SK-N-MC (cell line): ENCODE measurements at regions not wholly inside any gene's neighbourhood (a gene's known extent, or its start where the extent isn't known, plus 50 kb on each side); places are given as distances from the start of the nearest gene placed in this dataset.

Source experiments
- DNase-seq: peaks from one replicate; pipeline ENCODE4 v3.0.0-alpha.2; 2011; ENCODE audit warnings: low read depth, low spot score
- H3K27ac ChIP-seq: fragments of 200-600 bp; sonication (generic); 2 replicates; pipeline ENCODE4 v1.5.1; 2016; ENCODE audit warnings: mixed run types
- H3K36me3 ChIP-seq: fragments of 200-600 bp; sonication (generic); 2 replicates; pipeline ENCODE4 v1.6.1; 2017; ENCODE audit warnings: antibody characterized with exemption, low read length, mixed read lengths; ENCODE audit not compliant: insufficient read depth
- H3K4me3 ChIP-seq: fragments of 200-600 bp; sonication (generic); 2 replicates; pipeline ENCODE4 v1.5.1; 2016
- H3K9ac ChIP-seq: fragments of 200-600 bp; sonication (generic); 2 replicates; pipeline ENCODE4 v1.8.0; 2017; ENCODE audit warnings: mixed run types, mixed read lengths; ENCODE audit not compliant: insufficient read length
- H3K9me3 ChIP-seq: fragments of 200-600 bp; sonication (generic); 2 replicates; pipeline ENCODE4 v1.6.1; 2017; ENCODE audit warnings: low read depth, mild to moderate bottlenecking, antibody characterized with exemption, low read length, moderate library complexity, mixed read lengths
- EZH2 ChIP-seq: fragments of 200-600 bp; sonication (generic); IDR thresholded peaks from one replicate; pipeline ENCODE4 v1.6.1; 2017; ENCODE audit warnings: antibody characterized with exemption
- FOXP2 ChIP-seq: optimal IDR thresholded peaks from 2 replicates; pipeline ENCODE3; 2011; ENCODE audit warnings: mild to moderate bottlenecking, moderate library complexity; ENCODE audit not compliant: insufficient read depth; ENCODE audit errors: extremely low read length, control extremely low read depth
- POLR2AphosphoS5 ChIP-seq: IDR thresholded peaks from 2 replicates; pipeline ENCODE4 v1.6.1; 2012; ENCODE audit warnings: mild to moderate bottlenecking, low read depth, low read length, borderline replicate concordance

GRCh38 chr4:32485956-32486355 lies 1765.8 kb downstream of the PCDH7 start:
- no peak overlapping the region for H3K27ac ChIP-seq
- H3K9me3 ChIP-seq = no peaks in the 10 kb centered on the region
- H3K9ac ChIP-seq = no peak overlapping the region
- no peak for DNase-seq
- H3K4me3 ChIP-seq = 0 out of 2 replicates have a peak overlapping the region, but pooled peaks have one; percentile 38
- TF ChIP-seq POLR2AphosphoS5 (no peak), EZH2 (no peak), FOXP2 (no peak)
- no peaks in the 10 kb centered on the region for H3K36me3 ChIP-seq

- no peak overlapping the region for H3K9ac ChIP-seq
- H3K27ac ChIP-seq = no peak overlapping the region
- DNase-seq = no peak
- no peaks in the 10 kb centered on the region for H3K9me3 ChIP-seq
- H3K4me3 ChIP-seq = no peak overlapping the region
- TF ChIP-seq POLR2AphosphoS5 (no peak), FOXP2 (no peak), EZH2 (no peak)
- no peaks in the 10 kb centered on the region for H3K36me3 ChIP-seq
These were observed 1768.5 kb downstream of the PCDH7 start for GRCh38 chr4:32488690-32489089.

DNA sequence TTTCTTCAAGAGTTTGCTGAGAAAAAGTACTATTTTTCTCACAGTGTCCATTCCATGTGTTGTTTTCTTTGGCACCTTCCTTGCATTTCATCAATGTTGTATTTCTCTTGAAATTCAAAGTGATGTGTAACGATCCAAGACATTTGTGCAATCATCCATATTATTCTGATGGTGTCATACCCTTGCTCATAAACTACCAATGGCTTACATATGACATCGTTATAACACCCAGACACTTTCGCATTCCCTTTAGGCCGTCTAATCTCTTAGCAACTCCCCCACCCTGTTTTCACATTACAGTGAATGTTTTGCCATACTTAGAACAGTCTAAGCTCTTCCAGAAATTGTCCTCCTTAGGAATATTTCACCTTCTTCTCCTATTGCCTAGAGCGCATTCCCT lies 1779.0 kb downstream of the PCDH7 start:
- DNase-seq = no peak
- H3K27ac ChIP-seq = no peak overlapping the region
- H3K4me3 ChIP-seq = no peak overlapping the region
- TF ChIP-seq POLR2AphosphoS5 (no peak), FOXP2 (no peak), EZH2 (no peak)
- no peaks in the 10 kb centered on the region for H3K36me3 ChIP-seq
- no peaks in the 10 kb centered on the region for H3K9me3 ChIP-seq
- no peak overlapping the region for H3K9ac ChIP-seq

DNA sequence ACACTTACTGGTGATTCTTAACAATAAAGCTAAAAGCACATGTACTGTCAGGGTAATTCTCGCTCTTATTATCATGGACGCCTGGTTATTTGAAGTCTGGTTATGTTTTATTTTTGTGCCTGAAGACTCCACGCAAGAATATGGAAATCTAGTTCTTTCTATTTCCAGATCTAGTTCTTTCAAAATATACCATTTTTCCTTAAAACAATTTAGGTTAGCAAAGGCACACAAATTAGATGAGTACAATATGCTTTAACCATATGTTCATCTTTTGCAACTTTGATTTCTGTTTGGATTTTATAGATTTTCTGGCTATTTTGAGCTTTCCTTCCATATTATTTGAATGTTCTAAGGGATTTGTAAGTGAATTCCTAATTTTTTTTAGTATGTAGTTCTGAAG lies 1783.1 kb downstream of the PCDH7 start:
- Histone ChIP-seq H3K9me3 (no peaks in the 10 kb centered on the region), H3K27ac (no peak overlapping the region), H3K36me3 (no peaks in the 10 kb centered on the region), H3K4me3 (no peak overlapping the region), H3K9ac (no peak overlapping the region)
- no peak for DNase-seq
- TF ChIP-seq FOXP2 = no peak
- TF ChIP-seq POLR2AphosphoS5 = no peak
- TF ChIP-seq EZH2 = no peak

DNA sequence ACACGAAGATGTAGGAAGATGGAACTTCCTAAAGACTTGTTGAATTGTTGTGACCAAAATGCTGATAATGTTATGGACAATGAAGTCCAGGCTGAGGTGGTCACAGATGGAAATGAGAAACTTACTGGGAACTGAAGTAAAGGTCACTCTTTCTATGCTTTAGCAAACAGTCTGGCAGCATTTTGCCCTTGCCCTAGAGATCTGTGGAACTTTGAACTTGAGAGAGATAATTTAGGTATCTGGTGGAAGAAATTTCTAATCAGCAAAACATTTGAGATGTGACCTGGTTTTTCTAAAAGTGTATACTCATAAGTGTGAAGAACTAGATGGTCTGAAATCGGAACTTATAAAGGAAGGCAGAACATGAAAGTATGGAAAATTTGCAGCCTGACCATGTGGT lies 1785.9 kb downstream of the PCDH7 start:
- no peak overlapping the region for H3K27ac ChIP-seq
- TF ChIP-seq EZH2 = no peak
- TF ChIP-seq POLR2AphosphoS5 = no peak
- no peak for TF ChIP-seq FOXP2
- no peak for DNase-seq
- no peaks in the 10 kb centered on the region for H3K36me3 ChIP-seq
- H3K4me3 ChIP-seq = no peak overlapping the region
- H3K9ac ChIP-seq = no peak overlapping the region
- H3K9me3 ChIP-seq = no peaks in the 10 kb centered on the region

- no peak for TF ChIP-seq EZH2
- TF ChIP-seq POLR2AphosphoS5 = no peak
- no peak for TF ChIP-seq FOXP2
- H3K4me3 ChIP-seq = no peak overlapping the region
- no peak overlapping the region for H3K27ac ChIP-seq
- no peaks in the 10 kb centered on the region for H3K9me3 ChIP-seq
- no peak for DNase-seq
- H3K36me3 ChIP-seq = no peaks in the 10 kb centered on the region
- H3K9ac ChIP-seq = no peak overlapping the region
These were observed 1798.9 kb downstream of the PCDH7 start for GRCh38 chr4:32519060-32519459.

DNA sequence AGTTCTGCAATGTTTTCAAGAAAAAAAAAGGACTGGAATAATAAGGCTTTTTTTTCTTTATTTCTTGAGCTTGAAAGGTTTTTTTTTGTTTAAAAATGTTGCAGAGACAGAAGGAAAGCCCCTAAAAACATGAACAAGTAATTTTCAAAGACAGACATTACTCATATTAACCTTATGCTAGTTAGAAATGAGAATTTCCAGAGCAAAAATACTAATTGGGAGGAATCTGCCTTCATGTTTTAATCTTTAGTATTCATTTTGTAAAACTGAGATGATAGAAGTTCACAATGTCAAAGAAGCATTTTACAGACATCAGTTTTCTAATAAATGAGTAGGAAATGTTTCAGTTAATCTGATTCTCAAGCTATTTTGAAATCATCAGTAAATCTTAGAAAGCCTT lies 1805.3 kb downstream of the PCDH7 start:
- H3K4me3 ChIP-seq = no peak overlapping the region
- H3K9ac ChIP-seq = no peak overlapping the region
- H3K36me3 ChIP-seq = no peaks in the 10 kb centered on the region
- no peak for TF ChIP-seq EZH2
- TF ChIP-seq FOXP2 = no peak
- no peak for TF ChIP-seq POLR2AphosphoS5
- H3K9me3 ChIP-seq = no peaks in the 10 kb centered on the region
- H3K27ac ChIP-seq = no peak overlapping the region
- DNase-seq = no peak

DNA sequence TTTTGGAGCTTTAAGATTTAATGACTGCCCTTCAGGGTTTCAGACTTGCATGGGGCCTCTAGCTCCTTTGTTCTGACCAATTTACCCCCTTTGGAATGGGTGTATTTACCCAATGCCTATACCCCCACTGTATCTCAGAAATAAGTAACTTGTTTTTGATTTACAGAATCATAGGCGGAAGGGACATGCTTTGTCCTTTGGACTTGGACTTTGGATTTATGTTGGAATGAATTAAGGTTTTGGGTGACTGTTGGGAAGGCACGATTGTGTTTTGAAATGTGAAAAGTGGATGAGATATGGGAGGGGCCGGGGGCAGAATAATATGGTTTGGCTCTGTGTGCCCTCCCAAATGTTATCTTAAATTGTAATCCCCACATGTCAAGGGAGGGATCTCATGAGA lies 1824.7 kb downstream of the PCDH7 start:
- Histone ChIP-seq H3K9me3 (no peaks in the 10 kb centered on the region), H3K27ac (no peak overlapping the region), H3K36me3 (no peaks in the 10 kb centered on the region), H3K4me3 (no peak overlapping the region), H3K9ac (no peak overlapping the region)
- TF ChIP-seq FOXP2 = no peak
- no peak for TF ChIP-seq POLR2AphosphoS5
- no peak for TF ChIP-seq EZH2
- DNase-seq = no peak

DNA sequence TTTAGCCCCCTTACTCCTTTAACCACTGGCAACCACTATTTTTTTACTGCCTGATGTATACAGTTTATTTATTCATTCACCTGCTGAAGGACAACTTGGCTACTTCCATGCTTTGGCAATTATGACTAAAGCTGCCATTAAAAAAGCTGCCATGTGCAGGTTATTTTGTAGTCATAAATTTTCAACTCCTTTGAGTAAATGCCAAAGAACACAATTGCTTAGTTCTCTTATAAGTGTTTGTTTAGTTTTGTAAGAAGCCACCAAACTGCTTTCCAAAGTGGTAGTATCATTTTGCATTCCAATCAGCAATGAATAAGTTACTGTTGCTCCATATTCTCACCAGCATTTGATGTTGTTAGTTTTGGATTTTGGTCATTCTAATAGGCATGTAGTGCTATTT lies 1831.8 kb downstream of the PCDH7 start:
- Histone ChIP-seq H3K4me3 (no peak overlapping the region), H3K9ac (no peak overlapping the region), H3K27ac (no peak overlapping the region), H3K9me3 (no peaks in the 10 kb centered on the region), H3K36me3 (no peaks in the 10 kb centered on the region)
- TF ChIP-seq POLR2AphosphoS5 = no peak
- TF ChIP-seq FOXP2 = no peak
- no peak for TF ChIP-seq EZH2
- no peak for DNase-seq
